ENCODE measurements at regions not wholly inside any gene's neighbourhood (a gene's known extent, or its start where the extent isn't known, plus 50 kb on each side); places are given as distances from the start of the nearest gene placed in this dataset.

GRCh38 chr11:119793335-119793984 is 64.5 kb upstream of the NECTIN1 start:
- no peak for DNase-seq (ENCODE audit: low spot score)

GRCh38 chr11:119791701-119792151 is 62.7 kb upstream of the NECTIN1 start:
- no peak for DNase-seq (ENCODE audit: low spot score)

GRCh38 chr11:119791047-119791446 is 62.0 kb upstream of the NECTIN1 start:
- no peak for DNase-seq (ENCODE audit: low spot score)

- DNase-seq (ENCODE audit: low spot score), result no peak
These were observed 61.5 kb upstream of the NECTIN1 start for GRCh38 chr11:119790476-119790875.

GRCh38 chr11:119789766-119790407 is 60.9 kb upstream of the NECTIN1 start:
- no peak for DNase-seq (ENCODE audit: low spot score)

GRCh38 chr11:119788911-119789560 is 60.0 kb upstream of the NECTIN1 start:
- no peak for DNase-seq (ENCODE audit: low spot score)

GRCh38 chr11:119788096-119788883 is 59.3 kb upstream of the NECTIN1 start:
- DNase-seq (ENCODE audit: low spot score), result no peak

GRCh38 chr11:119787074-119787461 is 58.1 kb upstream of the NECTIN1 start:
- DNase-seq (ENCODE audit: low spot score), result no peak

GRCh38 chr11:119786431-119787073 is 57.6 kb upstream of the NECTIN1 start:
- no peak for DNase-seq (ENCODE audit: low spot score)

- no peak for DNase-seq (ENCODE audit: low spot score)
These were observed 56.1 kb upstream of the NECTIN1 start for GRCh38 chr11:119785131-119785530.

GRCh38 chr11:119784421-119784820 is 55.4 kb upstream of the NECTIN1 start:
- no peak for DNase-seq (ENCODE audit: low spot score)

- DNase-seq (ENCODE audit: low spot score), result no peak
These were observed 54.7 kb upstream of the NECTIN1 start for GRCh38 chr11:119783466-119784400.

GRCh38 chr11:119782739-119783072 is 53.7 kb upstream of the NECTIN1 start:
- DNase-seq (ENCODE audit: low spot score), result no peak

- peak; percentile 24 for DNase-seq (ENCODE audit: low spot score)
These were observed 53.2 kb upstream of the NECTIN1 start for GRCh38 chr11:119782006-119782738.

GRCh38 chr11:119780222-119780953 is 51.4 kb upstream of the NECTIN1 start:
- DNase-seq (ENCODE audit: low spot score), result no peak

- DNase-seq (ENCODE audit: low spot score), result no peak
These were observed 50.4 kb upstream of the NECTIN1 start for GRCh38 chr11:119779195-119780071.
